Fibroblast of skin of abdomen (primary cell): ENCODE measurements at regions not wholly inside any gene's neighbourhood (a gene's known extent, or its start where the extent isn't known, plus 50 kb on each side); places are given as distances from the start of the nearest gene placed in this dataset.
"Not testable (repeated sequence)": the region's sequence is repeated elsewhere in the genome, so short reads cannot be mapped to it uniquely, and the experiment has no call there.

Experiments
- DNase-seq: peaks from one replicate; pipeline ENCODE4 v3.0.0-alpha.2; 2013

GRCh38 chr13:111692028-111692427, 371.6 kb downstream of the TEX29 start:
- DNase-seq: not testable (repeated sequence)

- DNase-seq: not testable (repeated sequence)
Measured at GRCh38 chr13:111696121-111696520, 370.8 kb upstream of the SOX1 start.

GRCh38 chr13:111702059-111702458, 364.9 kb upstream of the SOX1 start:
- DNase-seq: not testable (repeated sequence)
